ENCODE measurements at regions not wholly inside any gene's neighbourhood (a gene's known extent, or its start where the extent isn't known, plus 50 kb on each side); places are given as distances from the start of the nearest gene placed in this dataset.

GRCh38 chr7:124403112-124403511 is 362.5 kb downstream of the GPR37 start:
- no peak for DNase-seq (ENCODE audit: low read depth in 6 of 9, low spot score in 9 of 9)
- H3K9me3 ChIP-seq (ENCODE audit: control insufficient read depth in 2 of 2, insufficient read depth in 1 of 2, low read length in 1 of 2): no peaks in the 10 kb centered on the region
- no peak overlapping the region for H3K4me3 ChIP-seq (ENCODE audit: low read length in 2 of 2)
- WGBS: 72% methylated on average over 2 of the region's 2 CpGs
- H3K4me1 ChIP-seq (ENCODE audit: control insufficient read depth in 2 of 2, insufficient read depth in 2 of 2, low read length in 2 of 2): no peaks in the 10 kb centered on the region
- no peaks in the 10 kb centered on the region for H3K27me3 ChIP-seq (ENCODE audit: control insufficient read depth in 2 of 2, insufficient read depth in 1 of 2, low read length in 1 of 2)
- no peaks in the 10 kb centered on the region for H3K36me3 ChIP-seq (ENCODE audit: control insufficient read depth in 2 of 2, insufficient read depth in 2 of 2, low read length in 1 of 2)
- no peak overlapping the region for H3K27ac ChIP-seq (ENCODE audit: low read depth in 1 of 2, low read length in 1 of 2)

- Histone ChIP-seq H3K4me3 (ENCODE audit: low read length in 2 of 2) (no peak overlapping the region), H3K27ac (ENCODE audit: low read depth in 1 of 2, low read length in 1 of 2) (no peak overlapping the region), H3K27me3 (ENCODE audit: control insufficient read depth in 2 of 2, insufficient read depth in 1 of 2, low read length in 1 of 2) (no peaks in the 10 kb centered on the region), H3K36me3 (ENCODE audit: control insufficient read depth in 2 of 2, insufficient read depth in 2 of 2, low read length in 1 of 2) (no peaks in the 10 kb centered on the region), H3K4me1 (ENCODE audit: control insufficient read depth in 2 of 2, insufficient read depth in 2 of 2, low read length in 2 of 2) (no peaks in the 10 kb centered on the region), H3K9me3 (ENCODE audit: control insufficient read depth in 2 of 2, insufficient read depth in 1 of 2, low read length in 1 of 2) (no peaks in the 10 kb centered on the region)
- DNase-seq (ENCODE audit: low read depth in 6 of 9, low spot score in 9 of 9): peak in 1 of 9 donors; percentile 3
- 93% methylated on average over 1 of the region's 1 CpG for WGBS
Measured at GRCh38 chr7:124399941-124400340, 365.7 kb downstream of the GPR37 start.

GRCh38 chr7:124398937-124399552 is 366.2 kb upstream of the TMEM229A start:
- H3K36me3 ChIP-seq (ENCODE audit: control insufficient read depth in 2 of 2, insufficient read depth in 2 of 2, low read length in 1 of 2): no peaks in the 10 kb centered on the region
- no peak overlapping the region for H3K27ac ChIP-seq (ENCODE audit: low read depth in 1 of 2, low read length in 1 of 2)
- H3K4me3 ChIP-seq (ENCODE audit: low read length in 2 of 2): no peak overlapping the region
- H3K9me3 ChIP-seq (ENCODE audit: control insufficient read depth in 2 of 2, insufficient read depth in 1 of 2, low read length in 1 of 2): no peaks in the 10 kb centered on the region
- 93% methylated on average over 2 of the region's 2 CpGs for WGBS
- no peaks in the 10 kb centered on the region for H3K4me1 ChIP-seq (ENCODE audit: control insufficient read depth in 2 of 2, insufficient read depth in 2 of 2, low read length in 2 of 2)
- DNase-seq (ENCODE audit: low read depth in 6 of 9, low spot score in 9 of 9): no peak
- H3K27me3 ChIP-seq (ENCODE audit: control insufficient read depth in 2 of 2, insufficient read depth in 1 of 2, low read length in 1 of 2): no peaks in the 10 kb centered on the region

- no peak for DNase-seq (ENCODE audit: low read depth in 6 of 9, low spot score in 9 of 9)
- Histone ChIP-seq H3K27ac (ENCODE audit: low read depth in 1 of 2, low read length in 1 of 2) (no peak overlapping the region), H3K36me3 (ENCODE audit: control insufficient read depth in 2 of 2, insufficient read depth in 2 of 2, low read length in 1 of 2) (no peaks in the 10 kb centered on the region), H3K4me3 (ENCODE audit: low read length in 2 of 2) (no peak overlapping the region), H3K27me3 (ENCODE audit: control insufficient read depth in 2 of 2, insufficient read depth in 1 of 2, low read length in 1 of 2) (no peaks in the 10 kb centered on the region), H3K4me1 (ENCODE audit: control insufficient read depth in 2 of 2, insufficient read depth in 2 of 2, low read length in 2 of 2) (no peaks in the 10 kb centered on the region), H3K9me3 (ENCODE audit: control insufficient read depth in 2 of 2, insufficient read depth in 1 of 2, low read length in 1 of 2) (no peaks in the 10 kb centered on the region)
- WGBS: 89% methylated on average over 4 of the region's 4 CpGs
Measured at GRCh38 chr7:124397134-124397533, 364.3 kb upstream of the TMEM229A start.

- Histone ChIP-seq H3K27me3 (ENCODE audit: control insufficient read depth in 2 of 2, insufficient read depth in 1 of 2, low read length in 1 of 2) (no peaks in the 10 kb centered on the region), H3K9me3 (ENCODE audit: control insufficient read depth in 2 of 2, insufficient read depth in 1 of 2, low read length in 1 of 2) (no peaks in the 10 kb centered on the region), H3K4me1 (ENCODE audit: control insufficient read depth in 2 of 2, insufficient read depth in 2 of 2, low read length in 2 of 2) (no peaks in the 10 kb centered on the region), H3K36me3 (ENCODE audit: control insufficient read depth in 2 of 2, insufficient read depth in 2 of 2, low read length in 1 of 2) (no peaks in the 10 kb centered on the region), H3K4me3 (ENCODE audit: low read length in 2 of 2) (no peak overlapping the region), H3K27ac (ENCODE audit: low read depth in 1 of 2, low read length in 1 of 2) (no peak overlapping the region)
- WGBS: 78% methylated on average over 1 of the region's 1 CpG
- no peak for DNase-seq (ENCODE audit: low read depth in 6 of 9, low spot score in 9 of 9)
Measured at GRCh38 chr7:124390301-124390700, 357.4 kb upstream of the TMEM229A start.

- Histone ChIP-seq H3K4me3 (ENCODE audit: low read length in 2 of 2) (no peak overlapping the region), H3K36me3 (ENCODE audit: control insufficient read depth in 2 of 2, insufficient read depth in 2 of 2, low read length in 1 of 2) (no peaks in the 10 kb centered on the region), H3K4me1 (ENCODE audit: control insufficient read depth in 2 of 2, insufficient read depth in 2 of 2, low read length in 2 of 2) (no peaks in the 10 kb centered on the region), H3K9me3 (ENCODE audit: control insufficient read depth in 2 of 2, insufficient read depth in 1 of 2, low read length in 1 of 2) (no peaks in the 10 kb centered on the region), H3K27me3 (ENCODE audit: control insufficient read depth in 2 of 2, insufficient read depth in 1 of 2, low read length in 1 of 2) (no peaks in the 10 kb centered on the region), H3K27ac (ENCODE audit: low read depth in 1 of 2, low read length in 1 of 2) (no peak overlapping the region)
- no peak for DNase-seq (ENCODE audit: low read depth in 6 of 9, low spot score in 9 of 9)
- 87% methylated on average over 1 of the region's 1 CpG for WGBS
Measured at GRCh38 chr7:124388751-124389150, 355.9 kb upstream of the TMEM229A start.

- no peak overlapping the region for H3K27ac ChIP-seq (ENCODE audit: low read depth in 1 of 2, low read length in 1 of 2)
- 94% methylated on average over 4 of the region's 4 CpGs for WGBS
- DNase-seq (ENCODE audit: low read depth in 6 of 9, low spot score in 9 of 9): no peak
- no peaks in the 10 kb centered on the region for H3K36me3 ChIP-seq (ENCODE audit: control insufficient read depth in 2 of 2, insufficient read depth in 2 of 2, low read length in 1 of 2)
- no peaks in the 10 kb centered on the region for H3K27me3 ChIP-seq (ENCODE audit: control insufficient read depth in 2 of 2, insufficient read depth in 1 of 2, low read length in 1 of 2)
- no peaks in the 10 kb centered on the region for H3K4me1 ChIP-seq (ENCODE audit: control insufficient read depth in 2 of 2, insufficient read depth in 2 of 2, low read length in 2 of 2)
- H3K9me3 ChIP-seq (ENCODE audit: control insufficient read depth in 2 of 2, insufficient read depth in 1 of 2, low read length in 1 of 2): no peaks in the 10 kb centered on the region
- H3K4me3 ChIP-seq (ENCODE audit: low read length in 2 of 2): no peak overlapping the region
Measured at GRCh38 chr7:124387056-124387455, 354.2 kb upstream of the TMEM229A start.

GRCh38 chr7:124379296-124379695 is 346.4 kb upstream of the TMEM229A start:
- Histone ChIP-seq H3K4me3 (ENCODE audit: low read length in 2 of 2) (no peak overlapping the region), H3K36me3 (ENCODE audit: control insufficient read depth in 2 of 2, insufficient read depth in 2 of 2, low read length in 1 of 2) (no peaks in the 10 kb centered on the region), H3K27me3 (ENCODE audit: control insufficient read depth in 2 of 2, insufficient read depth in 1 of 2, low read length in 1 of 2) (no peaks in the 10 kb centered on the region), H3K4me1 (ENCODE audit: control insufficient read depth in 2 of 2, insufficient read depth in 2 of 2, low read length in 2 of 2) (no peaks in the 10 kb centered on the region), H3K9me3 (ENCODE audit: control insufficient read depth in 2 of 2, insufficient read depth in 1 of 2, low read length in 1 of 2) (no peaks in the 10 kb centered on the region), H3K27ac (ENCODE audit: low read depth in 1 of 2, low read length in 1 of 2) (no peak overlapping the region)
- DNase-seq (ENCODE audit: low read depth in 6 of 9, low spot score in 9 of 9): no peak
- 98% methylated on average over 1 of the region's 1 CpG for WGBS

- no peak overlapping the region for H3K27ac ChIP-seq (ENCODE audit: low read depth in 1 of 2, low read length in 1 of 2)
- H3K36me3 ChIP-seq (ENCODE audit: control insufficient read depth in 2 of 2, insufficient read depth in 2 of 2, low read length in 1 of 2): no peaks in the 10 kb centered on the region
- 70% methylated on average over 4 of the region's 4 CpGs for WGBS
- H3K9me3 ChIP-seq (ENCODE audit: control insufficient read depth in 2 of 2, insufficient read depth in 1 of 2, low read length in 1 of 2): no peaks in the 10 kb centered on the region
- no peak for DNase-seq (ENCODE audit: low read depth in 6 of 9, low spot score in 9 of 9)
- H3K4me1 ChIP-seq (ENCODE audit: control insufficient read depth in 2 of 2, insufficient read depth in 2 of 2, low read length in 2 of 2): no peaks in the 10 kb centered on the region
- no peak overlapping the region for H3K4me3 ChIP-seq (ENCODE audit: low read length in 2 of 2)
- H3K27me3 ChIP-seq (ENCODE audit: control insufficient read depth in 2 of 2, insufficient read depth in 1 of 2, low read length in 1 of 2): no peaks in the 10 kb centered on the region
Measured at GRCh38 chr7:124376111-124376510, 343.2 kb upstream of the TMEM229A start.

- H3K27ac ChIP-seq (ENCODE audit: low read depth in 1 of 2, low read length in 1 of 2): no peak overlapping the region
- no peaks in the 10 kb centered on the region for H3K9me3 ChIP-seq (ENCODE audit: control insufficient read depth in 2 of 2, insufficient read depth in 1 of 2, low read length in 1 of 2)
- WGBS: 90% methylated on average over 4 of the region's 4 CpGs
- H3K4me3 ChIP-seq (ENCODE audit: low read length in 2 of 2): no peak overlapping the region
- H3K27me3 ChIP-seq (ENCODE audit: control insufficient read depth in 2 of 2, insufficient read depth in 1 of 2, low read length in 1 of 2): no peaks in the 10 kb centered on the region
- H3K36me3 ChIP-seq (ENCODE audit: control insufficient read depth in 2 of 2, insufficient read depth in 2 of 2, low read length in 1 of 2): no peaks in the 10 kb centered on the region
- no peaks in the 10 kb centered on the region for H3K4me1 ChIP-seq (ENCODE audit: control insufficient read depth in 2 of 2, insufficient read depth in 2 of 2, low read length in 2 of 2)
- no peak for DNase-seq (ENCODE audit: low read depth in 6 of 9, low spot score in 9 of 9)
Measured at GRCh38 chr7:124375391-124375790, 342.5 kb upstream of the TMEM229A start.

All from thymus (tissue), 11 donors.